HG02885 (cell line): ENCODE measurements at regions not wholly inside any gene's neighbourhood (a gene's known extent, or its start where the extent isn't known, plus 50 kb on each side); places are given as distances from the start of the nearest gene placed in this dataset.
"Not testable (repeated sequence)": the region's sequence is repeated elsewhere in the genome, so short reads cannot be mapped to it uniquely, and the experiment has no call there.

ENCODE experiments used
- ATAC-seq: cut with Tn5 transposase; IDR thresholded peaks from one replicate; pipeline ENCODE4 v1.9.1; 2021; ENCODE audit warnings: mild to moderate bottlenecking; ENCODE audit not compliant: unreplicated experiment, poor library complexity

GRCh38 chr5:103780794-103781193 lies 218.2 kb upstream of the NUDT12 start:
- ATAC-seq, result no peak

- ATAC-seq, result no peak
Observed at GRCh38 chr5:103774721-103775120, 212.1 kb upstream of the NUDT12 start.

GRCh38 chr5:103772248-103772647 lies 209.7 kb upstream of the NUDT12 start:
- ATAC-seq, result no peak

GRCh38 chr5:103764403-103764802 lies 201.8 kb upstream of the NUDT12 start:
- ATAC-seq, result no peak

- ATAC-seq, result no peak
Observed at GRCh38 chr5:103758996-103759395, 196.4 kb upstream of the NUDT12 start.

GRCh38 chr5:103755974-103756373 lies 193.4 kb upstream of the NUDT12 start:
- ATAC-seq, result no peak

- no peak for ATAC-seq
Observed at GRCh38 chr5:103745353-103746065, 182.9 kb upstream of the NUDT12 start.

GRCh38 chr5:103744159-103744558 lies 181.6 kb upstream of the NUDT12 start:
- ATAC-seq, result no peak

GRCh38 chr5:103743421-103743820 lies 180.8 kb upstream of the NUDT12 start:
- ATAC-seq, result no peak

- no peak for ATAC-seq
Observed at GRCh38 chr5:103741984-103742383, 179.4 kb upstream of the NUDT12 start.

GRCh38 chr5:103736343-103736742 lies 173.8 kb upstream of the NUDT12 start:
- ATAC-seq, result not testable (repeated sequence)

GRCh38 chr5:103724271-103724670 lies 161.7 kb upstream of the NUDT12 start:
- ATAC-seq, result no peak

- ATAC-seq, result no peak
Observed at GRCh38 chr5:103721183-103721582, 158.6 kb upstream of the NUDT12 start.

GRCh38 chr5:103718108-103718507 lies 155.5 kb upstream of the NUDT12 start:
- no peak for ATAC-seq

GRCh38 chr5:103708601-103709000 lies 146.0 kb upstream of the NUDT12 start:
- ATAC-seq, result no peak

GRCh38 chr5:103706939-103707682 lies 144.5 kb upstream of the NUDT12 start:
- no peak for ATAC-seq

GRCh38 chr5:103703617-103704016 lies 141.0 kb upstream of the NUDT12 start:
- ATAC-seq, result no peak

- ATAC-seq, result no peak
Observed at GRCh38 chr5:103693517-103693916, 130.9 kb upstream of the NUDT12 start.

- ATAC-seq, result no peak
Observed at GRCh38 chr5:103690676-103691075, 128.1 kb upstream of the NUDT12 start.

GRCh38 chr5:103679873-103680272 lies 117.3 kb upstream of the NUDT12 start:
- ATAC-seq, result no peak

- not testable (repeated sequence) for ATAC-seq
Observed at GRCh38 chr5:103676198-103676597, 113.6 kb upstream of the NUDT12 start.

GRCh38 chr5:103674739-103675138 lies 112.2 kb upstream of the NUDT12 start:
- no peak for ATAC-seq
